HG02885 (cell line): ENCODE measurements at regions not wholly inside any gene's neighbourhood (a gene's known extent, or its start where the extent isn't known, plus 50 kb on each side); places are given as distances from the start of the nearest gene placed in this dataset.

Experiments
- ATAC-seq: cut with Tn5 transposase; IDR thresholded peaks from one replicate; pipeline ENCODE4 v1.9.1; 2021; ENCODE audit warnings: mild to moderate bottlenecking; ENCODE audit not compliant: unreplicated experiment, poor library complexity

DNA sequence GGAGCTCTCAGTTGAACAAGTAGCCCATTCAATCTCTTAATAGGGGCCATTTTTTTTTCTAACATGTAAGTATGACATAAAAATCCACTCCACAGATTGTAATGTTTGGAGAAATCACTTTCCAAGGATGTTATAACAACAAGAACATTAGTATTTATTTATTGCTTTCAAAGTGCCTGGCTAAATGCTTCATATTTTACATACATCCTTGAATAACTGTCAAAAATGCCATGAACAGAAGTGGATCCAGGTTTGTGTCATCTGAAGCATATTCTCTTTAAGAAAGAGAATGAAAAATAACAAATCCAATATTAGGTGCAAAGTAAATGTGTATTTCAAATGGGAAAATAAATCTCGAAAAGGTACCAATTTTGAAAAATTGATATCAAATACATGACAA is 344.0 kb upstream of the FAT3 start:
- no peak for ATAC-seq

DNA sequence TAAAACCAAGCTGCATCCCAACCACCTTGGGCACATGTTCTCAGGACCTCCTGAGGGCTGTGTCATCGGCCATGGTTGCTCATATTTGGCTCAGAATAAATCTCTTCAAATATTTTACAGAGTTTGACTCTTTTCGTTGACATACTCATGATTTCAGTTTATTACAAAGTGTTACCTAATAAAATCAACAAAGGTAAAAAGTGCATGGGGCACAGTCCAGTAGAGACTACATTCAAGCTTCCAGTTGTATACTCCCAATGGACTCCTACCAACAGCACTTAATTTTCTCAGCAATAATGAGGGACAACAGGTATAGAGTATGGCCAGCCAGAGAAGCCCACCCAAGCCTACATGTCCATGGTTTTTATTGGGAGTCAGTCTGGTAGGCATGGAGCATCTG is 347.9 kb upstream of the FAT3 start:
- no peak for ATAC-seq

DNA sequence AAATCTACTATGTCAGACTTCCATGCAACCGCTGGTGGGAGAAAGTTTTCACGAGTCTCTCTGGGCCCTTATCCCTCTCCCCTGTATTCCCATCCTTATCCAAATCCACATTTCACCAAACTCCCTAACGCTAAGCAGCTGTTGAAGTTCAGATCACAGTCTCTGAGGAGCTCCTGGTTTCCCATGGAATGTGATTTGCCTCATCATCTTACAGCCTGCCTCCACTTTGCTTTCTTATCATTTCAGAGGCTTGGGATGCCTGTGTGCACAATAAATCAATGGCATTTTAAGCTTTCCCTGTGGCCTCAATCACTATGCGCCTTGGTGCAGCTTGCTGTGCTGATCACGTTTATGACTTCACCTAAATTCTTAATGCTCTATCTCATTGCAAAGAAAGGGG is 352.4 kb upstream of the FAT3 start:
- no peak for ATAC-seq

DNA sequence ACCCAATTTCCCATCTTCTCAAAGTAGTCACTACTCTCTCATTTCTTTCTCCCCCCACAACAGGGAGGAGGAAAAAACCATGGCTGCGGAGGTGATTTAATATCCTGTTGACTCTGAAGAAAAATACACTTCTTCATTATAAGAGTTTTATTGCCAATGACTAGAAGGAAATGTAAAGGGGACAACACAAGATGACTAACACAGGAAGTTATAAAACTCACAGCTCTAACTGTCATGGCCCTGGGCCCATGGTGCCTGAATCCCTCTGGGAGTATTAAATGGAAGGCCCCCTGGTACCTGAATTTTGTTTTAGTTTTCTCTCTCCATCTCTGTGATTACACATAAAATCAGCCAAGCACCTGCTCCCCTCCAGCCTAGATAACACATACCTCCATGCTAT is 352.8 kb upstream of the FAT3 start:
- no peak for ATAC-seq

DNA sequence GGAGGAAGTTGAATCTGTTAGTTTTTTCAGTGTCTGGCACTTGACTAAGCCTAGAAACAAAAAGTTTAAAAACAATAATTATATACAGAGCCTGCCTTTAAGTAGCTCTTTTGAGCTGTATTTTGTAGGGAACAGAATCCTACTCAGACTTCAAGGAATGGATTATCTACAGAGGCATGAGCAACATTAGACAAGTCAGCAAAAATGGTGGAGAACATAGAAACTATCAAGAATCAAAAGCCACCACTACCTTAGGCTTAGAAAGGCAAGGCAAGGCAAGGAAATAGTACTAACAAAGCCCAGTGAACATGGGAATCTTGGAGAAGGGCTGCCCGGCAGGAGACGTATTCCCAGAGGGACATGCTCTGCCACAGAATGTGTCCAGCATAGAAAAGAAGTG is 353.6 kb upstream of the FAT3 start:
- no peak for ATAC-seq

DNA sequence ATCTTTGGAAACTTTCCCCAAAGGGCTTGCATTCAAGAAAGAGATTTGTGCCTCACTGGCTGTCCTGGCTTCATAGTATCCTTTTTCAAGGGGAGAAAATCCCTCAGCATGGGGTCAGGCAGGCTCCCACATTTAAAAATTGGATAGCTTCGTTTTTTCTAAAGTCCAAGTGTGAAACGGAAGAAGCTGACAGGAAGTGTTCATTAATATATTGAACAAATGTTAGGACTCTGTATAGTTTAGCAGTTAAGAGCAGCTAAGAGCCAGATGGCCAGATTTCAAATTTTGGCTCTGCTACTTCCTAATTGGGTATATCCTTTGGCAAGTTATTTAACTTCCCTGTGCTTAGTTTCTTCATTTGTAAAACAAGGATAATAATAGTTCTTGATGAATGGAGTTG is 354.9 kb upstream of the FAT3 start:
- ATAC-seq = no peak

DNA sequence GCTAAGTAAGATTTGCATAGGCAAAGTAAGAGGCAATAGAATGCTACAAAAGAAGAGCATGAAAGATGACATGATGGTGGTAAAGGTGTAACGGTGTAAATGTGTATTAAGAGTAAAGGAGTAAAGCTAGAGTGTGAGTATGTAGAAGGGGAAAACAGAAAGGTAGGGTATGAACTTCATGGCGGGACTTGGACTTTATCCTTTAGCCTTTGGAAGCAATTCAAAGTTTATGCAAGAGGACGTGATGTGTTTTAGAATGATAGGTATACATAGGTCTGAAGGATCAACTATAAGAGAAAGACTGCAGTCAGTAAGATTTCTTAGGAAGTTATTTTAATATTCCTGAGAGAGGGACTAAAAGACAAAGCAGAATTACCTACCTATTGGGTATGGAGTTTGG is 358.0 kb upstream of the FAT3 start:
- ATAC-seq = no peak

DNA sequence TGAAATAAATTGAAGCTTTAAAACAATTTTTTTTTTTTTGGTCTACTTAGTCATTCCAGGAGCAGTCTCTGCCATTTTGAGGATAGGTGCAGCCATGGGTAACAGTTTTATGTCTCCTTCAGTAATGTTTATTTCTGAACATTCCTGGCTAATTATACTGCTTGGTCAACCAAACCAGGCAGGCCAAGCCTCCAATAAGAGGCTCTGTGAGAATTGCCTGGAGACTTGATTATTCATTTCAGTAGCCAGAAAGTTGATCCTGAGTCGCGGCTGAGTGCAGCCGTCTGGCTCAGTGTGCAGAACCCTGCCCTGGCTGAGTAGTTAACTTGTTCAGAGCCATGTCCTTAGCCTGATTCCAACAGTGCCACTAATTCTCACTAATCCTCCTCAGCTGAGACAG is 364.0 kb upstream of the FAT3 start:
- ATAC-seq = no peak

DNA sequence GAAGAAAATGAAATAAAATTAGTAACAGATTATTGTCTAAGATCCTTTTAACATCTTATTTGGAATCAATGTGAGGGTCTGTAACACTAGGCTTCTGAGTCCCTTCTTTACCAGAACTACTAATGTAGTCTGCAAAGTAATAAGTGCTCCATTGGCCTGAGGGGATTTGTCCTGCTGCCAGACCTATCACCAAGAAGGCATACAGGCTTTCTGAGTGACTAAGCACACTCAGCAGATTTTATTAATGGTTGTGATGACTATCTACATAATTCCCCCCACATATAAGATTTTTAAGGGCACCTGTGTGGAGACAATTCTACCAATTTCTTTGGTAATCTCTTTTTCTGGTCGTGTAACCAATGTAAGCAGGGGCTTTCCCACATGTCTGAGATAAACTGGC is 365.0 kb upstream of the FAT3 start:
- no peak for ATAC-seq

DNA sequence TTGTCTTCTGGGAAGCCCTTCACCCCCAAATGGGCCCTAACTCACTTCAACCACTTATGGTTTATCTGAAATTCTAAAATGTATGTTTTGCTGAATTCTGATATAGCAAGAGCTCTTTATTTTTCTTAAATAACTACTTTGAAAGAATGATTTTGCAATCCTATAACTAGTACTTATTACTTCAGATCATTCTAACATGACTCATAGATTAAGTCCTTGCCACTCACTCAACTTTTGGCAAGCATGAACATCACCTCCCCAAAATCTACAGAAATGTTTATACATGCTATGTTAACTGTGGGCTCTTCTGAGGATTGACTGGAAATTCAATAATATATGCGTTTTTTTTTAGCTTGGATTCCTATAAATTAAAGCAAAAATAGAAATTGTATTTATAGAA is 367.4 kb upstream of the FAT3 start:
- ATAC-seq = no peak

DNA sequence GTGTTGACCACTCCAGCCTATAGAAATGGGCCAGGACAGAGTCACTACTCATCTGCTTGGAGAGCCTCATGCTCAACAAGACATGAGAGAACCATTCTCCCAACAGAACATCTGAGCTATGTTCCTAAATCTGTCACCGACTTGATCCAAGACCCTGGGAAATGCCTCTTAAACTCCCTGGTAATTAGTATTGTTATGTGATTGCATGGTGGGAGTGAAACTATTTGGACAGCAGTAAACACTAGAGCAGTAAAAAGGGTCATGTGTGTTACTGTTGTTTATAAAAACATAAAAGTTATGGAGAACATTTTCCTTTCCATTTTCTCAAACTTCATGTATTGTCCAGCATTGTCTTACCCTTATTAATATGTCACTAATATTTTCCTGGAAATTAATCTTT is 369.8 kb upstream of the FAT3 start:
- ATAC-seq = no peak

DNA sequence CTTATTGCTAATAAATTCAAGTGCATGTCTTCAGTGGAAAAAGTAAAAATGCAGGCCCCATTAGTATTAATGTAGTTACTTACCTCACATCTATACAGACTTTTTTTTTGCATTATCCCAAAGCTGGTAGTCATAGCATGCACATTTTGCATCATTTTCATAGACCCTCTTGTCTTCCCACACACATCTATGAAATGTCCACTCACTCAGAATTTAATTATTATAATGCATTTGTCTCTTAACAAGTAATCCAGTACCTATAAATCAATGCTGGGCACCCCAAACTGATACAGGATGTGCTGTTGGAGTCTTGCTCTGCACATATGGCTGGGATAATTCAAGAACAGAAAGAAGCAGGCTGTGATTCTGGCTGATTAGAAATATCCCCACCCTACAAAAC is 370.4 kb upstream of the FAT3 start:
- no peak for ATAC-seq

DNA sequence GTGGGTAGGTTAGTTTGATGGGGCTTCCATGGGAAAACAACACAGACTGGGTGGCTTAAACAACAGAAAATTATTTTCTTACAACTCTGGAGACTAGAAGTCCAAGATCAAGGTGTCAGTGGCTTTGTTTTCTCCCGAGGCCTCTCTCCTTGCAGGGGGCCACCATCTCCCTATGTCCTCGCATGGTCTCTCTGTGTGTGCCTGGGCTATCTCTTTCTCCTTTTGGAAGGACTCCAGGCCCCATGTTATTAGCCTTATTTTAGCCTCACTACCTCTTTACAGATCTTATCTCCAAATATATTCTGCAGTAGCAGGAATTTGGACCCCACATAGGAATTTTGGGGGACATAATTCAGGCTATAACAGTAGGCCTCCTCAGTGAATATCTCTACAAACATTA is 372.7 kb upstream of the FAT3 start:
- ATAC-seq = no peak

DNA sequence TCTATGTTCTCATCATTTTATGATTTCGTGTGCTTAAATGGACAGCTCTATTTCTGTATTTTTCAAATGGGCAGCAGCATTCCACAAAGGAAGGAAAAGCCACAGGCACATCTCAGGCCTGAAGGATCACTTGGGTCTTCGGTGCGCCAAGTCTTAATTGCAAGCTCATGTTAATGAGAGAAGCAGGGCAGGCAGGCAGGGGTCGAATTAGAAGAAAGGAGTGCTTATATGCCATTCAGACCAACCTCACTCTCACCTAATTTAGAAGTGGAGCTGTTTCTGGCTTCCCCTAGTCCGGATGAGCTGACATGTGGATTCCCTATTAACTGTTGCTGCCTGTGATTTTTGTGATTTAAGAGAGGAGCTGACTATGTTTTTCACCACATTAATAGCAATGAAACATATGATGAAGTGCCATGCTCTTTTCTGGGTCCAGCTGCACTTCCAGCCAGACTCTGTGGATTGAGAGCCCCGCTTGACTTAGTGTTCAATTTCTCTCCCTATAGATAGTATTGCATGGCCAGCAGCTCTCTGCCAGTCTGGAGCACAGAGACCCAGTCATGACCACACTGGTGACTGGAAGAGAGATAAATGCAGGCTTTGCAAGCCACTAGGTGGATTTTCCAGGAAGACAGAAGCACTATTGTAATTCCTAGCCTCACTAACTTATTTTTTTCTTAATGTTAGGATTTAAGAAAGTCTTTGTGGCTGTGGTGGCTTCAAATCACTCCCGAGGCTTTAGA is 373.9 kb upstream of the FAT3 start:
- no peak for ATAC-seq

DNA sequence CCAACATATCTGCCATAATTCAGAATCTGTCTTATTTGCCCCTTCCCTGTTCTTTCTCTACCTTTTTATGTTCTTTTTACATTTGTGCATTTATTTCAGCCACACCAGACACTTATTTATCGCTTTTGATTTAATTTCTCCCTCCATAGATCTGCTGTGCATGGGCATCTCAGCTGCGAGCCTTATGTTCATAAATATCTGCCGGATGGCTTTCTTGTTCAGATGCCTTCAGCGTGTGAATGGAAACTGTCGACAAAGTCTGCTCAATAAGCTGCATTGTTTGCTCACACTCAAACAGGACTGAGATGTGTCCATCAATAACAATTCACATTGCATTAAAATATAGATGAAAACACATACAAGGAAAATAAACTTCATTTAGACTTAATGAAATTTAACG is 374.6 kb upstream of the FAT3 start:
- no peak for ATAC-seq

DNA sequence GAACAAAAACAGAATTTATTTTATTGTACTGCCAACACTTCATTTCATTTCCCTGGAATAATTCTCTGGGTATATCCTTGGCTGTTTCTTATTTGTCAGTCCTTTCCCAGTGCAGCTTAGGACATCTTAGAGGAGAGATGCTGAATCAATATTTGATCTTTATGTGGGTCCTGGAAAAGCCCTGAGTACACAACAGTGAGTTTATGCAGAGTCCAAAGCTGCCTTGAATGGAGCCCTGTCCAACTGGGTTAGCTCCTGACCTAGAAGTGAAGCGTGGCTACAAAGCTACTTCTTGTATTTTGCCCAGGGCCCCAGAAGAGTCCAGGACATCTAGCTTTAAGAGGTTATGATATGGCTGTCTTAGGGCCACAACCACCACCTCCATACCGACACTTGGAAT is 378.0 kb upstream of the FAT3 start:
- no peak for ATAC-seq

DNA sequence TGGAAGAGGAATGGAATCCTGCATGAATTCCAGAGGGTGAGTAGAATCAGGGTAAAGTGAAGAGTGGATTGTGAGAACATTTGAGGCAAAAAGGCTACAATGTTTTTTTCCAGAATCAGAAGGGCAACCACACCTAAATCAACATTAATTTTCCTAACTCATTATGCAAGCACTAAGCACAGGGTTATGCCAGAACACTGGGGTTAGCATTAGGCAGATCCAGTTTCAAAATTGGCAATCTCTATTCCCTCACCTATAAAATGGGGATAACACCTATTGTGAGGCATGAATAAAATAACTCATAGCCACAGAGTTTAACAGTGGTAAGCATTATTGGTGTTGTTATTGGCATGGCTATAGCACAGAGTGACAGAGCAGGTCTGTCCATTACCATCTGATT is 378.6 kb upstream of the FAT3 start:
- ATAC-seq = no peak

DNA sequence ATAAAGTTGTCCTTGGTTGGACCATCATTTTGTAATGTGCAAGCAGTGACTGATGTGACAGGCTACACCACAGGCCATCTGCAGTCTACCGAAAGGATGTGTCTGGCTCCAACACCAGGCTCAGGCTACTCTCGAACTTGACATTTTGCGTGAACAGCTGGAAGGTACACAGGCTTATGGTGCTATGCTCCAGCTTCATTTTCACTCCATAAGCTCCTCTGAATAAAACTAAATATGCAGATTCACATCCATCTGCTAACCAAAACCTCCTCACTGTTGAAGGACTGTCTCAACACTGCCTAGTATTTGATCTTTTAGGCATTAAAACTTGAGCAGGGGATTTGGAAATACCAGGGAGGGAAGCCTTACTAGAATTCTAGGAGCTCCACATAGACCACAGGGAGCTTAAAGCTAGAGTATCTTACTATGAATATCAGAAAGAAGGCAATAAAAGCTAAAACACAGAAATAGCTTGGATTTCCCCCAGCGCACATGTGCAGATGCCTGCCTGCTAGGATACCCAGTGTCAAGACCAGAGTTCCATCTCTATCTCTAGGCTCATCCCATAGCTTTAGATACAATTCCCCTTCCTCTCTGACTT is 383.9 kb upstream of the FAT3 start:
- ATAC-seq = no peak

DNA sequence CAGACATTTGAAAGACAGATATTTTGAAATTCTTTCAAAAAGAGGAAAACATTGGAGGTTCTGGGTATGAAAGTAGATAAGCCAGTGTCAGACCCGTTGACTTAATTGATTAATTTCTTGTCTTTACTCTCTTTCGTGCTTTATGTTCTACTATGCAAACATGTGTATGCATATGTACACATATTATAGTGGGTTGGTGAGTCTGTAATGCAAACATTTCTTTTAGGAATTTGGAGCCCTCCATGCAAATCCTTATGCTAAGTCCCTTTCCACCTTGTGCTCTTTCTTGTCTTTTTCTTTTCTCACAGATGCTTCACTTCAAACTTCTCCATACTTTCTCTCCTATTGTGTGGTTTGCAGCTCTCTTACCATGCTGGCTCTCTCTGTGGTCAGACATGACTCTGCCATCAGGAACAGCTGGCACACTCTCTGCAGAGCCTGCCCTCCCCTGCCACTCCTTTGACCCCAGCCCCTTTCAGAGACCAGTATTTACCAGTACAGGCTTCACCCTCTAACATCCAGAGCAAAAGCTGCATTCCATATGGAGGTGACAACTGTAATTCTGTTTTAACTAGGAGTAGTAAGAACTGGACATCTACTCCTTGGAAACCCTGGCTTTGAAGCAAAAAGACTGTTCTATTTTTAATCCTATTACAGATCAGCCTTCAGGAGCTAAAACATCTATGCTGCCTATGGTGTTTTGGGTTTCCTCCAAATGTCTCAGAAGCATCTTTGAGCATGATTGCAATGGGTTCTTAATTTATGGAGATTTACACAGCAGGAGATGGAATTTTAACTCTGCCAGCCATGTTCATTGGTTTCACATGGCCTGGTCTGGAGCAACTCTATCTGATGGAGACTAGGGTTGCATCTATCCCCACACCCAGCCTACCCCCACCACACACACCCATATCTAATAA is 386.9 kb upstream of the FAT3 start:
- ATAC-seq = no peak

DNA sequence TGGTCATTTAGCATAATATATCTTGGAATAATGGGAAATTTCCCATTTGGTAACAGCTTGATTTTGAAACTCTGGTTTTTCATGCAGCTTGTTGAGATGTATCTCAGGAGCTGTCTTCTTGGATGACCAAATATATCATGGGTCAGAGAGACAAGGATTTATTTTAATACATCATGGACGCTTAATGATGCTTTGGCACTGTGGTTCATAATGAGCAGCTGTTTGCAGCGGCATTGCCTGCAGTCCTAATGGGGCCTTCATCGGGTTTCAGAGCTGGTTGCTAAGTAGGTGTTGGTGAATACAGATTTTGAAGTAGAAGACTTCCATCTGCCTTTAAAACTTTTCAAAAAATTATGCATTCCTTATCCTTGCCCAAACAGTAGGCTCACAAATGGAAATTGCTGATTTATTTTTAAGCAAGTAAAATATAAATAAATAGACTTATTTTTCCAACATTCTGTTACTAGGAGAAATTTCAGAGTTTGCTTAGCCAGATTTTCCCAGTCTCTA is 389.5 kb upstream of the FAT3 start:
- ATAC-seq = no peak

DNA sequence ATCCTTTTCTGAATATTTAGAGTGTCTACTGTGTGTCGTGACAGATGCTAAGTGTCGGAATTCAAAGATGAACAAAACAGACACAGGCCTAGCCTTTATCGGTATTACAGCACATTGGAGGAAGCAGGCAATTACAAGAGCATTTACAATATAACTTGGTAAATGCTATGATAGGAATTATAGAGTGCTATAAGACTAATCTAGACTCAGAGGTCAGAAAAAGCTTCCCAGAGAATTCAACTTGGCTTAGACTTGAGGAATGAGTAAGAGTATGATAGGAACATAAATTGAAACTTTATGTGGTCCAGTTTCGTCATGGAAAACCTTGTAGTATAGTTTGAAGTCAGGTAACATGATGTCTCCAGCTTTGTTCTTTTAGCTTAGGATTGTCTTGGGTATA is 395.7 kb upstream of the FAT3 start:
- no peak for ATAC-seq
